ENCODE measurements at regions not wholly inside any gene's neighbourhood (a gene's known extent, or its start where the extent isn't known, plus 50 kb on each side); places are given as distances from the start of the nearest gene placed in this dataset.

- no peak for TF ChIP-seq CTCF (IDR thresholded peaks at IDR 0.05)
- Histone ChIP-seq H3K4me1 (no peaks in the 10 kb centered on the region), H3K27me3 (no peaks in the 10 kb centered on the region), H3K27ac (no peak overlapping the region), H3K4me3 (no peak overlapping the region), H3K9me3 (no peaks in the 10 kb centered on the region), H3K36me3 (no peaks in the 10 kb centered on the region)
- DNase-seq (ENCODE audit: low spot score) = no peak
These were observed 200.0 kb upstream of the UBE2E2 start for GRCh38 chr3:23002836-23003732.

- Histone ChIP-seq H3K4me3 (no peak overlapping the region), H3K36me3 (no peaks in the 10 kb centered on the region), H3K27me3 (no peaks in the 10 kb centered on the region), H3K27ac (no peak overlapping the region), H3K4me1 (no peaks in the 10 kb centered on the region), H3K9me3 (no peaks in the 10 kb centered on the region)
- no peak for TF ChIP-seq CTCF (IDR thresholded peaks at IDR 0.05)
- no peak for DNase-seq (ENCODE audit: low spot score)
These were observed 199.4 kb upstream of the UBE2E2 start for GRCh38 chr3:23003733-23004046.

GRCh38 chr3:23004971-23005370 is 198.2 kb upstream of the UBE2E2 start:
- Histone ChIP-seq H3K36me3 (no peaks in the 10 kb centered on the region), H3K27ac (no peak overlapping the region), H3K4me3 (no peak overlapping the region), H3K4me1 (no peaks in the 10 kb centered on the region), H3K9me3 (no peaks in the 10 kb centered on the region), H3K27me3 (no peaks in the 10 kb centered on the region)
- DNase-seq (ENCODE audit: low spot score) = no peak
- no peak for TF ChIP-seq CTCF (IDR thresholded peaks at IDR 0.05)

- peaks cover 0 to 10% of the 10 kb centered on the region in 2 donors for H3K4me1 ChIP-seq
- no peak for DNase-seq (ENCODE audit: low spot score)
- H3K4me3 ChIP-seq = no peak overlapping the region
- H3K36me3 ChIP-seq = no peaks in the 10 kb centered on the region
- no peak overlapping the region for H3K27ac ChIP-seq
- no peaks in the 10 kb centered on the region for H3K9me3 ChIP-seq
- TF ChIP-seq CTCF (IDR thresholded peaks at IDR 0.05) = no peak
- no peaks in the 10 kb centered on the region for H3K27me3 ChIP-seq
These were observed 185.3 kb upstream of the UBE2E2 start for GRCh38 chr3:23017801-23018200.

GRCh38 chr3:23019596-23020300 is 183.4 kb upstream of the UBE2E2 start:
- no peaks in the 10 kb centered on the region for H3K36me3 ChIP-seq
- no peaks in the 10 kb centered on the region for H3K9me3 ChIP-seq
- no peak for TF ChIP-seq CTCF (IDR thresholded peaks at IDR 0.05)
- H3K27me3 ChIP-seq = no peaks in the 10 kb centered on the region
- H3K27ac ChIP-seq = no peak overlapping the region
- peaks cover 0 to 10% of the 10 kb centered on the region in 2 donors for H3K4me1 ChIP-seq
- H3K4me3 ChIP-seq = no peak overlapping the region
- DNase-seq (ENCODE audit: low spot score) = no peak
